DOHH2 (cell line): ENCODE measurements at regions not wholly inside any gene's neighbourhood (a gene's known extent, or its start where the extent isn't known, plus 50 kb on each side); places are given as distances from the start of the nearest gene placed in this dataset.

Experiments used
- H3F3A ChIP-seq: fragments of 200-600 bp; sonication (generic), shearing (Covaris generic); 2 replicates; pipeline ENCODE4 v1.6.0; 2016; ENCODE audit warnings: antibody characterized with exemption, mild to moderate bottlenecking; ENCODE audit not compliant: control insufficient read depth, insufficient read depth
- H3K27ac ChIP-seq: fragments of 200-600 bp; sonication (generic); 2 replicates; pipeline ENCODE4 v1.5.1; 2014; ENCODE audit warnings: low read depth, mild to moderate bottlenecking, low read length, moderate library complexity
- H3K27me3 ChIP-seq: fragments of 200-600 bp; sonication (generic); 2 replicates; pipeline ENCODE4 v1.6.1; 2014; ENCODE audit warnings: mild to moderate bottlenecking, low read length, mixed read lengths; ENCODE audit not compliant: control insufficient read depth
- H3K36me3 ChIP-seq: fragments of 200-600 bp; sonication (generic); 2 replicates; pipeline ENCODE4 v1.6.1; 2014; ENCODE audit warnings: mild to moderate bottlenecking, low read length, moderate library complexity, mixed read lengths; ENCODE audit not compliant: control insufficient read depth
- H3K4me1 ChIP-seq: fragments of 200-600 bp; sonication (generic); 2 replicates; pipeline ENCODE4 v1.6.1; 2014; ENCODE audit warnings: mild to moderate bottlenecking, low read length, mixed read lengths; ENCODE audit not compliant: control insufficient read depth
- H3K4me2 ChIP-seq: fragments of 200-600 bp; sonication (generic); 2 replicates; pipeline ENCODE4 v1.6.0; 2014; ENCODE audit warnings: mild to moderate bottlenecking, low read length, moderate library complexity
- H3K4me3 ChIP-seq: fragments of 200-600 bp; sonication (generic); 2 replicates; pipeline ENCODE4 v1.5.1; 2014; ENCODE audit warnings: mild to moderate bottlenecking, low read length, mixed read lengths
- H3K79me2 ChIP-seq: fragments of 200-600 bp; sonication (generic); 2 replicates; pipeline ENCODE4 v1.6.1; 2014; ENCODE audit warnings: mild to moderate bottlenecking, low read length, mixed read lengths; ENCODE audit not compliant: control insufficient read depth
- H3K9me2 ChIP-seq: fragments of 200-600 bp; sonication (generic); replicated peaks from 2 replicates; pipeline ENCODE4 v1.6.1; 2014; ENCODE audit warnings: mild to moderate bottlenecking, low read length, mixed read lengths; ENCODE audit not compliant: control insufficient read depth
- H3K9me3 ChIP-seq: fragments of 200-600 bp; sonication (generic); 2 replicates; pipeline ENCODE4 v1.6.1; 2014; ENCODE audit warnings: antibody characterized with exemption, low read length, mixed read lengths; ENCODE audit not compliant: control insufficient read depth, insufficient read depth
- H4K20me1 ChIP-seq: fragments of 200-600 bp; sonication (generic); 2 replicates; pipeline ENCODE4 v1.6.0; 2014; ENCODE audit warnings: low read depth, mild to moderate bottlenecking, antibody characterized with exemption, low read length, moderate library complexity; ENCODE audit not compliant: control insufficient read depth, insufficient read depth
- EZH2phosphoT487 ChIP-seq: fragments of 200-600 bp; sonication (generic); IDR thresholded peaks from 2 replicates; pipeline ENCODE4 v1.6.1; 2017; ENCODE audit warnings: borderline replicate concordance, mild to moderate bottlenecking, antibody characterized with exemption, low read length, moderate library complexity, mixed read lengths
- TF ChIP-seq, protein P1 (sequence below): fragments of 200-600 bp; sonication (generic); IDR thresholded peaks from one replicate; pipeline ENCODE4 v1.5.1; 2014; ENCODE audit warnings: antibody characterized with exemption, mild to moderate bottlenecking, low read depth, low read length; ENCODE audit not compliant: poor library complexity, severe bottlenecking

DNA sequence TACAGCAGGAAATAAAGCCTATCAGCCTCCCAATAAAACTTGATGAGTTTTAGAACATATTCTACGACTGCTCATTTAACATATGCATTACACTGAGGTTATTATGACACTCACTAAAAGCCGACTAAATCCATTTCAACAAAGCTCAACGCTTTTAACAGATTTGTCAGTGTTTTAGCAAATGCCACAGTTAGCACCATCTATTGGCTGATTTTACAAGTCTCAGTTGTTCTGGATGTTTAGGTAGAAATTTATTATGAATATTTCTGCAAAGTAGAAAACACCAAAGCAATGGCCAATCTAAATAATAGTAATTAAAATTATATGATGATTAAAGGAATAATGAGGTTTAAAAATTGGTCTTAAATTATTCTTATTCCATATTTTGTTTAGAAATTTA lies 993.2 kb upstream of the PCDH7 start:
- Histone ChIP-seq H4K20me1 (no peaks in the 10 kb centered on the region), H3F3A (no peaks in the 10 kb centered on the region), H3K4me2 (no peak overlapping the region), H3K4me1 (no peaks in the 10 kb centered on the region), H3K27ac (no peak overlapping the region), H3K9me3 (no peaks in the 10 kb centered on the region), H3K4me3 (no peak overlapping the region), H3K36me3 (no peaks in the 10 kb centered on the region), H3K27me3 (no peaks in the 10 kb centered on the region), H3K9me2 (no peaks in the 10 kb centered on the region), H3K79me2 (no peaks in the 10 kb centered on the region)
- no peak for TF ChIP-seq EZH2phosphoT487
- TF ChIP-seq, protein P1, sequence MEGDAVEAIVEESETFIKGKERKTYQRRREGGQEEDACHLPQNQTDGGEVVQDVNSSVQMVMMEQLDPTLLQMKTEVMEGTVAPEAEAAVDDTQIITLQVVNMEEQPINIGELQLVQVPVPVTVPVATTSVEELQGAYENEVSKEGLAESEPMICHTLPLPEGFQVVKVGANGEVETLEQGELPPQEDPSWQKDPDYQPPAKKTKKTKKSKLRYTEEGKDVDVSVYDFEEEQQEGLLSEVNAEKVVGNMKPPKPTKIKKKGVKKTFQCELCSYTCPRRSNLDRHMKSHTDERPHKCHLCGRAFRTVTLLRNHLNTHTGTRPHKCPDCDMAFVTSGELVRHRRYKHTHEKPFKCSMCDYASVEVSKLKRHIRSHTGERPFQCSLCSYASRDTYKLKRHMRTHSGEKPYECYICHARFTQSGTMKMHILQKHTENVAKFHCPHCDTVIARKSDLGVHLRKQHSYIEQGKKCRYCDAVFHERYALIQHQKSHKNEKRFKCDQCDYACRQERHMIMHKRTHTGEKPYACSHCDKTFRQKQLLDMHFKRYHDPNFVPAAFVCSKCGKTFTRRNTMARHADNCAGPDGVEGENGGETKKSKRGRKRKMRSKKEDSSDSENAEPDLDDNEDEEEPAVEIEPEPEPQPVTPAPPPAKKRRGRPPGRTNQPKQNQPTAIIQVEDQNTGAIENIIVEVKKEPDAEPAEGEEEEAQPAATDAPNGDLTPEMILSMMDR = no peak

DNA sequence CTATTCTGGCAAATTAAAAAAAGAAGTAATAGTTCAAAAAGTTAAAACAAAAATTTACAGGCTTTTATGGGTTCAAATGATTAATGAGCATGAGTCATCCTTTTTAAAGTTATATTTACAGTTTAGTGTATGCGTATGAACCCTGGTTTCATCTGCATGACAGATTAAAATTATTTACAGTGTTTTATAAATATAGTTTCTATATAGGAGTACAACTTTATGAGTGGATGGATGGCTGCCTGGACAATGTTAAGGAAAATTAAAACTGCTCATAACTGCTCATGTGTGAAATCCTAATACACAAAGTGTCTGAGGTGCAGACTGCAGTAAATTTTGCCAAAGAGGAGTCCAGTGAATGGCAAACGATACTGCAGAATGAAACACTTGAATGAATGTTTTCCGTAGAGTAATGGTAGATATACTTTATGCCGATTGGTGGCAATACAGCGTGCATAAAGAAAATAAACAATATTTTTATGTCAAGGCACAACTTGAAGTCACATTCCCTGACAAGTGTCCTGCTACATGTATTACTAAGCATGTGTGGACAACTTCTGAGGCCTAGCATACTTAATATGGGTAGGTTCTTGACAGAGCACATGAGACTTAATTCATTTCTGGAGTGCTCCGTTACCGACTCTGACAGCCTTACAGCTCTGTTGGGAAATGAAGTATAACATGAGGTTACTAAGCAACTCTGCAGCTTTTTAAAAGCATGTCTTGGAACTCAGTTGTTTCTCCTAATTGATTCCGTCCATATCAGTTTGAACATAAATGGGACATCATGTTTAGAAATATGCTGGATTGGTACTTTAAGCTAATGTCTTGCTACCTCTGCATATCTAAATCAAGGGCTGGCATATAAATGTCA lies 985.6 kb upstream of the PCDH7 start:
- no peaks in the 10 kb centered on the region for H3K4me1 ChIP-seq
- no peak overlapping the region for H3K4me3 ChIP-seq
- H3K4me2 ChIP-seq = no peak overlapping the region
- no peaks in the 10 kb centered on the region for H4K20me1 ChIP-seq
- H3K9me3 ChIP-seq = no peaks in the 10 kb centered on the region
- no peaks in the 10 kb centered on the region for H3F3A ChIP-seq
- no peaks in the 10 kb centered on the region for H3K27me3 ChIP-seq
- TF ChIP-seq, protein P1 = no peak
- TF ChIP-seq EZH2phosphoT487 = no peak
- H3K79me2 ChIP-seq = no peaks in the 10 kb centered on the region
- no peak overlapping the region for H3K27ac ChIP-seq
- H3K9me2 ChIP-seq = no peaks in the 10 kb centered on the region
- H3K36me3 ChIP-seq = no peaks in the 10 kb centered on the region

DNA sequence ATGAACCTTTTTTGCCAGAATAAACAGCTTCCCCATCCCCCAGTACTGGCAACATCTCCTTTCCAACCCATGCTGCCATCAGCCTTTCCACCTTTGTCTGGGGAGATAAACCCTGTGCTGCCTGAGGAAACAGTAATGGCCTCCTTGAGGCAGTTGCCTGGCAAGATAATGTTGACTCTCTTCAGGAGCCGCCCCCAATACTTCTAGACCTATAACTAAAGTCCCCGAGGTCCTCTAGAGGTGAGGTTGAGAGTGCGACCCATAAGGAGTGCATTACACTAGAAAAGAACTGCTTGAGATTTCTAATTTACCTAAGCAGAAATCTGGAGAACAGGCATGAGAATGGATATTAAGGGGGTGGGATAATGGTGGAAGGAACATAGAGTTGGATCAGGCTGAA lies 963.2 kb upstream of the PCDH7 start:
- TF ChIP-seq, protein P1 = no peak
- no peak for TF ChIP-seq EZH2phosphoT487
- Histone ChIP-seq H3K4me3 (no peak overlapping the region), H3K9me2 (no peaks in the 10 kb centered on the region), H3K27ac (no peak overlapping the region), H3K27me3 (no peaks in the 10 kb centered on the region), H3K36me3 (no peaks in the 10 kb centered on the region), H3K4me1 (no peaks in the 10 kb centered on the region), H3K79me2 (no peaks in the 10 kb centered on the region), H4K20me1 (no peaks in the 10 kb centered on the region), H3K4me2 (no peak overlapping the region), H3F3A (no peaks in the 10 kb centered on the region), H3K9me3 (no peaks in the 10 kb centered on the region)
